ENCODE measurements at regions not wholly inside any gene's neighbourhood (a gene's known extent, or its start where the extent isn't known, plus 50 kb on each side); places are given as distances from the start of the nearest gene placed in this dataset.

DNA sequence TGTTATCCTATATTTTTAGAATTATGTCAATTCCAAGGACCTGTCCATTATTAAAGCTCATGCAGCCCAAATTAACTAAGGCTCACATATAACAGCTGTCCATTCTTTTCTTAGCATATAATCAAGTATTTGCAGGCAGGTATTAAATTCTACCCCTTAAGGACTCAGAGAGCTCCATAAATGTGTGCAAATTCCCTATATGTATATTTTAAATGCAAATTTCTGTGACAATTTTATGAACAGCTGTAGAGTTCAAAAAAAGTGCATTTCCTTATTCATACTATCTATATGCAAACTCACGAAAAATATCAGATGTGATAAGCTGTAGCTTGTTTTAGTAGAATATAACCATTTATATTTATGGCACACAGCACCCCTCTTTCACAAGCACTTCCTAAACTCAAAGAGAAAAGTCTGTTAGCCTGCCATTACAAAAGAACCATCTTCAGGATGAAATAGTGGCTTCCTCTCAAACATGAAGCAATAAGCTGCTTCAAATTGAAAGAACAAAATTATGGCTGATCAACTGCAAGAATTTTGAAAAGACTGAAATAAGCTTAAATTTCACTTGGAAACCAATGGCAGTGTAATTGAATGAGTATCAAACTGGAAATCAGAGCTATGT, 155.0 kb upstream of the REG3G start:
- TF ChIP-seq, protein P1, sequence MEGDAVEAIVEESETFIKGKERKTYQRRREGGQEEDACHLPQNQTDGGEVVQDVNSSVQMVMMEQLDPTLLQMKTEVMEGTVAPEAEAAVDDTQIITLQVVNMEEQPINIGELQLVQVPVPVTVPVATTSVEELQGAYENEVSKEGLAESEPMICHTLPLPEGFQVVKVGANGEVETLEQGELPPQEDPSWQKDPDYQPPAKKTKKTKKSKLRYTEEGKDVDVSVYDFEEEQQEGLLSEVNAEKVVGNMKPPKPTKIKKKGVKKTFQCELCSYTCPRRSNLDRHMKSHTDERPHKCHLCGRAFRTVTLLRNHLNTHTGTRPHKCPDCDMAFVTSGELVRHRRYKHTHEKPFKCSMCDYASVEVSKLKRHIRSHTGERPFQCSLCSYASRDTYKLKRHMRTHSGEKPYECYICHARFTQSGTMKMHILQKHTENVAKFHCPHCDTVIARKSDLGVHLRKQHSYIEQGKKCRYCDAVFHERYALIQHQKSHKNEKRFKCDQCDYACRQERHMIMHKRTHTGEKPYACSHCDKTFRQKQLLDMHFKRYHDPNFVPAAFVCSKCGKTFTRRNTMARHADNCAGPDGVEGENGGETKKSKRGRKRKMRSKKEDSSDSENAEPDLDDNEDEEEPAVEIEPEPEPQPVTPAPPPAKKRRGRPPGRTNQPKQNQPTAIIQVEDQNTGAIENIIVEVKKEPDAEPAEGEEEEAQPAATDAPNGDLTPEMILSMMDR (IDR thresholded peaks at IDR 0.05) = no peak
- TF ChIP-seq POLR2A (IDR thresholded peaks at IDR 0.05) = no peak
- no peak for TF ChIP-seq POLR2AphosphoS5 (IDR thresholded peaks at IDR 0.05; ENCODE audit: insufficient read depth in 1 of 2, low read depth in 1 of 2)

Measured in vagina (tissue), 2 donors.